ENCODE measurements at regions not wholly inside any gene's neighbourhood (a gene's known extent, or its start where the extent isn't known, plus 50 kb on each side); places are given as distances from the start of the nearest gene placed in this dataset.

GRCh38 chr17:12310811-12311210 is 290.1 kb downstream of the MAP2K4 start (continued):
- TF ChIP-seq RFX5 (IDR thresholded peaks at IDR 0.05; ENCODE audit: low read length) (no peak), POLR2AphosphoS5 (IDR thresholded peaks at IDR 0.05; ENCODE audit: low read depth, low read length) (no peak)

GRCh38 chr17:12312692-12313091 is 292.0 kb downstream of the MAP2K4 start:
- ChIA-PET POLR2A (no interaction called here), CTCF (no interaction called here)
- TF ChIP-seq IRF3 (IDR thresholded peaks at IDR 0.05; ENCODE audit: low read depth, low read length): no peak
- TF ChIP-seq GABPA (IDR thresholded peaks at IDR 0.05; ENCODE audit: low read depth): no peak
- TF ChIP-seq SIN3A (IDR thresholded peaks at IDR 0.05; ENCODE audit: borderline replicate concordance, low read depth, low read length): no peak
- no peak for DNase-seq
- no peaks in the 10 kb centered on the region for H3K4me1 ChIP-seq (ENCODE audit: control insufficient read depth in 1 of 2, insufficient read depth in 2 of 2, low read depth in 1 of 2, low read length in 1 of 2)
- H3K36me3 ChIP-seq (replicated peaks in 1 of 2; ENCODE audit: control insufficient read depth in 1 of 2, insufficient read depth in 2 of 2, low read length in 1 of 2): no peaks in the 10 kb centered on the region
- H3F3A ChIP-seq (replicated peaks; ENCODE audit: insufficient read depth): no peaks in the 10 kb centered on the region
- H3K4me2 ChIP-seq: no peak overlapping the region
- no peaks in the 10 kb centered on the region for H3K79me2 ChIP-seq (ENCODE audit: insufficient read depth)
- no peaks in the 10 kb centered on the region for H3K9me2 ChIP-seq
- no peak overlapping the region for H3K27ac ChIP-seq (ENCODE audit: low read depth in 2 of 2, low read length in 1 of 2)
- H3K9ac ChIP-seq: no peak overlapping the region
- H3K27me3 ChIP-seq (ENCODE audit: insufficient read depth): no peaks in the 10 kb centered on the region
- H3K9me3 ChIP-seq: no peaks in the 10 kb centered on the region
- H3K4me3 ChIP-seq (ENCODE audit: low read depth in 2 of 2, low read length in 1 of 2): no peak overlapping the region
- no peak overlapping the region for H2AFZ ChIP-seq (ENCODE audit: low read depth)
- no peaks in the 10 kb centered on the region for H4K20me1 ChIP-seq (ENCODE audit: insufficient read depth)

GRCh38 chr17:12313786-12314185 is 293.1 kb downstream of the MAP2K4 start:
- Histone ChIP-seq H3K9me2 (no peaks in the 10 kb centered on the region), H3K79me2 (ENCODE audit: insufficient read depth) (no peaks in the 10 kb centered on the region), H3K27ac (ENCODE audit: low read depth in 2 of 2, low read length in 1 of 2) (no peak overlapping the region), H3K9ac (no peak overlapping the region), H2AFZ (ENCODE audit: low read depth) (no peak overlapping the region), H4K20me1 (ENCODE audit: insufficient read depth) (no peaks in the 10 kb centered on the region), H3K36me3 (replicated peaks in 1 of 2; ENCODE audit: control insufficient read depth in 1 of 2, insufficient read depth in 2 of 2, low read length in 1 of 2) (no peaks in the 10 kb centered on the region), H3F3A (replicated peaks; ENCODE audit: insufficient read depth) (no peaks in the 10 kb centered on the region), H3K4me3 (ENCODE audit: low read depth in 2 of 2, low read length in 1 of 2) (no peak overlapping the region), H3K9me3 (no peaks in the 10 kb centered on the region), H3K4me2 (no peak overlapping the region), H3K27me3 (ENCODE audit: insufficient read depth) (no peaks in the 10 kb centered on the region), H3K4me1 (ENCODE audit: control insufficient read depth in 1 of 2, insufficient read depth in 2 of 2, low read depth in 1 of 2, low read length in 1 of 2) (no peaks in the 10 kb centered on the region)
- no peak for DNase-seq
- ChIA-PET POLR2A (no interaction called here), CTCF (no interaction called here)
- 0% methylated on average over 1 of the region's 1 CpG for WGBS (ENCODE audit: low lambda C conversion rate)
- TF ChIP-seq RAD21 (IDR thresholded peaks at IDR 0.05; ENCODE audit: low read length) (no peak), RCOR1 (IDR thresholded peaks at IDR 0.05; ENCODE audit: low read length) (no peak), JUND (IDR thresholded peaks at IDR 0.05) (no peak), NRF1 (IDR thresholded peaks at IDR 0.05; ENCODE audit: low read depth, low read length) (no peak), REST (IDR thresholded peaks at IDR 0.05; ENCODE audit: low read depth, low read length) (no peak), RXRA (IDR thresholded peaks at IDR 0.05; ENCODE audit: borderline replicate concordance, low read depth) (no peak), POLR2AphosphoS5 (IDR thresholded peaks at IDR 0.05; ENCODE audit: low read depth, low read length) (no peak), CHD2 (IDR thresholded peaks at IDR 0.05; ENCODE audit: low read length, partially characterized antibody) (no peak), TAF1 (IDR thresholded peaks at IDR 0.05; ENCODE audit: borderline replicate concordance, low read depth, low read length) (no peak), FOXJ3 (CRISPR knock-in tag; IDR thresholded peaks at IDR 0.05) (no peak), RFX5 (IDR thresholded peaks at IDR 0.05; ENCODE audit: low read length) (no peak), TEAD4 (IDR thresholded peaks at IDR 0.05; ENCODE audit: borderline replicate concordance, insufficient read depth) (no peak), NFIC (IDR thresholded peaks at IDR 0.05; ENCODE audit: borderline replicate concordance) (no peak), TCF12 (IDR thresholded peaks at IDR 0.05) (no peak), SMC3 (IDR thresholded peaks at IDR 0.05; ENCODE audit: low read depth, low read length) (no peak), USF1 (IDR thresholded peaks at IDR 0.05; ENCODE audit: borderline replicate concordance, low read depth) (no peak), FOSL2 (IDR thresholded peaks at IDR 0.05; ENCODE audit: borderline replicate concordance, low read depth) (no peak), USF2 (IDR thresholded peaks at IDR 0.05; ENCODE audit: borderline replicate concordance, low read depth, low read length) (no peak), EP300 (IDR thresholded peaks at IDR 0.05; ENCODE audit: borderline replicate concordance in 1 of 2, low read depth in 1 of 2, low read length in 1 of 2) (no peak), SIN3A (IDR thresholded peaks at IDR 0.05; ENCODE audit: borderline replicate concordance, low read depth, low read length) (no peak)

Measured in SK-N-SH (cell line).